ENCODE measurements at regions not wholly inside any gene's neighbourhood (a gene's known extent, or its start where the extent isn't known, plus 50 kb on each side); places are given as distances from the start of the nearest gene placed in this dataset.
A peak's percentile ranks its signal among the peaks of the same experiment; 100 is the strongest.

DNA sequence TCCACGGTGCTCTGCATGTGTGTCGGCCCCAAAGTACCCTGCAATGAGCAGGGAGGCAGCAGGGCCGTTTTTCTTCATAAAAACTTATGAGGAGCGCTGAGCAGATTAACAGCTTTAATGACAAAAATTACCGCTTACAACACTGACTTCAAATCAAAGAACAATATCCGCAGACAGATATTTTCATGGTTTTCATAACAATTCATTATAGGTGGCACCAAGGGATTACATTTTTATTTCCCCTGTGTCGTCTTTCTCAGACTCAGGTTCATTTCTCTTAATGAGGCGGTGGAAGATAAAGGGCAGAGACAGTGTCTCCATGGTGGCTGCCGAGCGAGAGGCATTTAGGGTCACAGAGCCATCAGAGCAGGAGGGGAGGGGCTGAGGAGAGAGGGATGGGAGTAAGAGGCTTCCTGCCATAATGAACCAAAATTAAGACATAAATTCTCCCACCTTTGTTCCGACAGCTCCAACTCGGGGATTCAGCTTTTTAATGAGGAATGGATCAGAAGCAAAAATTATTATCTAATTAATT, 240.7 kb upstream of the CLINT1 start:
- ATAC-seq = no peak
- DNase-seq (ENCODE audit: low spot score in 2 of 2) = no peak
- Mint-ChIP-seq H3K36me3 (no peaks in the 10 kb centered on the region), H3K9me3 (no peaks in the 10 kb centered on the region), H3K27ac (no peak overlapping the region)

DNA sequence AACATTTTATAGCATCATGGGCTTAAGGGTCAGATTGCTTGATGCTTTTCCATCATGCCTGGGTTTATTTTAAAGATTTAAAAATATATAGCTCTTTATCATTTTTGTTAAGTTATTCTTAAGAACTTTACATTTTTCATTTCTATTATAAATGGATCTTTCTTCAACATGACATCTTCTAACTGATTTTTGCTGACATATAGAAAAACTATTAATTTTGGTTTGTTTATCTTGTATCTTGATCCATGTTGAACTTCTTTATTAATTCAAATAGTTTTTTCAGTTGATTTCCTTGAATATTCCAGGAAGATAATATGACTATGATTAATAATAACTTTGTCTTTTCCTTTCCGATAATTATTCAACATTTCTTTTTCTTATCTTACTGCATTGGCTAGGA, 237.9 kb upstream of the CLINT1 start:
- H3K36me3 Mint-ChIP-seq = no peaks in the 10 kb centered on the region
- DNase-seq (ENCODE audit: low spot score in 2 of 2) = no peak
- H3K27ac Mint-ChIP-seq = no peak overlapping the region
- H3K9me3 Mint-ChIP-seq = no peaks in the 10 kb centered on the region
- no peak for ATAC-seq

DNA sequence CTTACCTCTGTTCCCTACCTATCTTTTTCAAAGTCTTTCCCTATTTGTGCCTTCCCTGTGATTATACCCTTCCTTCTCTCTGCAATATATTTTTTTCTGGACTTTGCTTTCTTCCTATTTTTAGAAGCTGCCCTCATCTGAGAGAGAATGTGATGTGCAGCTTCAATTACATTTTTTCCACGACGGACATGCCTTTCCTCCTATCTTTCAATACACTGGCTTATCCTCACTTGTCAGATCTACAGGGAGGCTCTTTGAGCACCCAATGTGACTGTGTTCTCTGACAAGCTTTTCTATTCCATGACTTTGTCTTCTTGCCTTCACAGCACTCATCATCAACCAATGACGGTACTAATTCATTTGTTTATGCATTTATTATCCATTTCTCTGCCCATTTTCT, 227.9 kb upstream of the CLINT1 start:
- H3K9me3 Mint-ChIP-seq = no peaks in the 10 kb centered on the region
- ATAC-seq (no peak), DNase-seq (ENCODE audit: low spot score in 2 of 2) (no peak)
- H3K36me3 Mint-ChIP-seq = no peaks in the 10 kb centered on the region
- no peak overlapping the region for H3K27ac Mint-ChIP-seq

DNA sequence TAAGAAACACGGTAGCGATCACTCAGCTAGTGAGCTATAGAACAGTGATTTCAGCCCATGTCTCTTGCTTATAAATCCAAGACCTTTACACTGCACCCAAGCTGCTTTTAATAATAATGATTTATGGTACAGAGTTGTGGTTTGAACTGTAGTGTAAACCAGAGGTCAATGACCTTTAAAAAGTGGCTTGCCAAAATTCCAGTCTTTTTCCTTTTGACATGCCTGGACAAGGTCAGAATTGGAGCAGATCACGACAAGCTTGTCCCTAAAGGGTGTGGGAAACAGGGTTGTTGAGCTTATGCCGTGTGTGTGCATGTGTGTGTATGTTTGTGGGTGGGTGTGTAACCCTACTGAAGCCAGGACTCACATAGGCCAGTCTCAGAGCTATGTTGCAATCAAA, 225.3 kb upstream of the CLINT1 start:
- Mint-ChIP-seq H3K27ac (no peak overlapping the region), H3K36me3 (no peaks in the 10 kb centered on the region), H3K9me3 (no peaks in the 10 kb centered on the region)
- no peak for DNase-seq (ENCODE audit: low spot score in 2 of 2)
- no peak for ATAC-seq

DNA sequence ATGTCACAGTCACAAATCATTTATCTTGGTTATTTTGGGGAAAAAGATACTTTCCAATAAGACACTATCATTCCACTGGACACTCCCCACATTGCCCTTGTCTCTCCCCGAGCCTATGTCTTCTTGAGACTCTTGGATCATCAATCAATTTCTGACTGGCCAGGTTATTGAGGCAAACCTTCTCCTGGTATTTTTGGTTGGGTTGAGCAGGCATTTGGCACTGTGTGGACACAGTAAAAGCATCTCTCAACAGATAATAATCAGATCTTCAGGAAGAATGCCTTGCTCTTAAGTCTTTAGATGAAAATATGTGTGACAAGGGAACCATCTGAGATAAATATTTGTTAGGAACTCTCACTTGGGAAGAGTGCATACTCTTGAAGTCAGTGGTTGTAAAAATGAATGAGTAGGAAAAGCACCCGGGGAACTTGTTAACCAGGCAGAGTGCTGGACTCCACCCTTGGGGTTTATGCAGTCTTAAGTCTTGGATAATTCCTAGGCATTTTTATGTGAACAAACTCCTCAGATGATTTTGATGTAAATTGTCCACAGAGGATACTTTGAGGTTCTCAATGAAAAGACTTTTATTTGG, 223.8 kb upstream of the CLINT1 start:
- ATAC-seq (no peak), DNase-seq (ENCODE audit: low spot score in 2 of 2) (no peak)
- Mint-ChIP-seq H3K36me3 (no peaks in the 10 kb centered on the region), H3K9me3 (no peaks in the 10 kb centered on the region), H3K27ac (no peak overlapping the region)

DNA sequence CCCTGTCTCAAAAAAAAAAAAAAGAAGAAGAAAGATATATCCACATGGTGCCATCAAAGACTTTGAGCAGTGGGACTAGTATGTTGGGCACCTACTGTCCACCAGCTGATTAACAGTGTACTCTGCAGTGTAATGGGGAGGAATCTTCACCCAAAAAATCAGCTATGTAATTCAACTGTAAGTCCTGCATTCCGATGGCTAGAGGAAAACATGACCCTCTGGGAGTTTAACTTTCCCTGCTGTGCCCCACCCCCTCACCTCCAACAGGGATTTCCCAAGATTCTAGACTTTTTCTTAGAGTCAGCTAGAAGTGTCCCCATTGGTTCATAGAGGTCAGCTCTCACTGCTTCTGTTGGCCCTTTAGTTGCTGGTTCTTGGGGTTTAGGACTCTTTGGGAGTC, 221.2 kb upstream of the CLINT1 start:
- H3K9me3 Mint-ChIP-seq = no peaks in the 10 kb centered on the region
- ATAC-seq = no peak
- no peaks in the 10 kb centered on the region for H3K36me3 Mint-ChIP-seq
- H3K27ac Mint-ChIP-seq = no peak overlapping the region
- DNase-seq (ENCODE audit: low spot score in 2 of 2) = no peak

DNA sequence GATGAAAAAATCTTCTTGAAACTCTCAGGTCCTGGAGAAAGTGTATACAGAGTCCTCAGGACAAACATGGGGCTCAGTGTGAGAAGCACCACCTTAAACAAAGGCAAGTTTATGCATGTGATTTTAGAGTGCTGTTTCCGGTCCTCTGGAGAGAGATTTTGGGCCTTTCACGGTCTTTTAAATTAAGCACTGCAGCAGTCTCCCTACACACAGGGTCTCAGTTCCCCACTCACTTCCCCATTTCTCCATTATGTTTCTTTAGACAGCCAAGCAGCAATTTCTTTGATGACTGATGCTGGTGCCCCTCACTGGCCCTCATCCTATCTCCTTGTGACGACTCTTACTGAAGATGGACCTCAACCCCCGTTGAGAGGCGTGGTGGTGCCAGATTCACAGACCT, 220.2 kb upstream of the CLINT1 start:
- Mint-ChIP-seq H3K27ac (no peak overlapping the region), H3K9me3 (no peaks in the 10 kb centered on the region), H3K36me3 (no peaks in the 10 kb centered on the region)
- ATAC-seq (no peak), DNase-seq (ENCODE audit: low spot score in 2 of 2) (no peak)

DNA sequence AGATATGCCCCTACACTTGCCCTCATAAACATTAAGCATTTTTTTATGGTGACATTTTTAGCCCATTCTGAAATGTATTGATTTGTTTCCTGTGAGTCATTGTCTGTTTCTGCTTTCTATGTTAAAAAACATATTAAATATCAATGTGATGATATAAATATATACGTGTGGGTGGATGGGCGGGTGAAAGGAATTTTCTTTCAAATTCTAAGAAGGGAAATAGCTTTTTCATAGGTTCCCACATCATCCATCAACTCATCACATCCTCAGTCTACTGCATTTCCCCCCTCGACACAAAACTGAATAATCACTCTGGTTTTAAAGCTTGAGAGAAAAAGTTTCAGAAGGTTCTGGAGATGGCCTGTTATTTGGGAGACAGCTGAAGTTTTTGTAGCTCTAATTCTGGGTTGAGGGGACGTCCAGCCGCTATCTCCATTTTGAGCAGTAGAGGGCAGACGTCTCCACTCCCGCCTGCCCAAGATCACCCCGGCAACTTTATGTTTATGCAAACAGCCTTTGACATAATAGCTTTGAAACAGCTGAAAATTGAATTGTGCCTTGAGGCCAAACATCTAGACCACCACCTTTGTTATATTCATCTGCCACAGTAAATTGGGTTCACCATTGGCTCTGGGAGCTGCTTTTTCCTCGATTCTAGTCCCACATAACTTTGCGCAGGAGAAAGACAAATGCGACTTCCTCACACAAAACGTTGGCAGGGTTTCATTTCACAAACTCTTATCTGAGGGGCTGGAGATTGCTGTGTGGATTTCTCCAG, 216.2 kb upstream of the CLINT1 start:
- ATAC-seq (peak; percentile 53 to 75), DNase-seq (ENCODE audit: low spot score in 2 of 2) (peak in 1 of 2 donors; percentile 54)
- Mint-ChIP-seq H3K9me3 (no peaks in the 10 kb centered on the region), H3K27ac (no peak overlapping the region), H3K36me3 (no peaks in the 10 kb centered on the region)

DNA sequence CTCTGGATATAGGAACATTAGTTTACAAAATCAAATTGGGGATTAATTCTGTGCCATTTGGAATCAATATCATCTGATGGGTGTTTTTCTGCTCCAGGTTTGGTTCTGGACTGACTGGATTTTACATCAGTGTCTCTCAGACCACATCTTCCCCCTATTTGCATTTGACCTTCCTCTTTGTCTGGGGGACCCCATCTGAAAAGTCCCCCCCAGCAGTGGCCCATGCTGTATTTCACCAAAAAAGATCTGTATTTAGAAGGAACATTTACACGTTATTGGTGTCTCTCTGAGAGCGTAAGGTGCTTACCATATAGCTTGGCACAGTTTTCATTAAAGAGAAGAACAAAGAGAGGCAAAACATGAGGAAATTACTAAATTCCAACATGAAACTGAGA, 215.6 kb upstream of the CLINT1 start:
- DNase-seq (ENCODE audit: low spot score in 2 of 2) (no peak), ATAC-seq (no peak)
- Mint-ChIP-seq H3K9me3 (no peaks in the 10 kb centered on the region), H3K27ac (no peak overlapping the region), H3K36me3 (no peaks in the 10 kb centered on the region)

DNA sequence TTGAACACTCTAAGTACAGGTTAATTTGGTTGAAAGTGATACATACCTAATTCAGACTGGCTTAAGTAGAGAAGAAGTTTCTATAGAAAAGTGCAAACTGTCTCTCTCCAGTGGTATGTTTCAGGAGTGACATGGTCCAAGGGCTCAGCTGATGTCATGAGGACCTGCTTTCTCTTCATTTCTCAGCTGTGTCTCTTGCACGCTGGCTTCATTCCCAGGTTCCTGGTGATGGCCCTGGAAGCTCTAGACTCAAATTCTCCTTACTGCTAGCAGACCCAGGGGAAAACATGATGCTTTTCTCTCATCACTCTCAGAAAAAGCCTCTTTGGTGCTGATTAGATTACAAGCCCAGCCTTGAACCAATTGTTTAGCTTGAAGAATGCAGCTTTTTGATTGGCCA, 211.9 kb upstream of the CLINT1 start:
- H3K36me3 Mint-ChIP-seq = no peaks in the 10 kb centered on the region
- H3K27ac Mint-ChIP-seq = no peak overlapping the region
- ATAC-seq (no peak), DNase-seq (ENCODE audit: low spot score in 2 of 2) (no peak)
- H3K9me3 Mint-ChIP-seq = no peaks in the 10 kb centered on the region

DNA sequence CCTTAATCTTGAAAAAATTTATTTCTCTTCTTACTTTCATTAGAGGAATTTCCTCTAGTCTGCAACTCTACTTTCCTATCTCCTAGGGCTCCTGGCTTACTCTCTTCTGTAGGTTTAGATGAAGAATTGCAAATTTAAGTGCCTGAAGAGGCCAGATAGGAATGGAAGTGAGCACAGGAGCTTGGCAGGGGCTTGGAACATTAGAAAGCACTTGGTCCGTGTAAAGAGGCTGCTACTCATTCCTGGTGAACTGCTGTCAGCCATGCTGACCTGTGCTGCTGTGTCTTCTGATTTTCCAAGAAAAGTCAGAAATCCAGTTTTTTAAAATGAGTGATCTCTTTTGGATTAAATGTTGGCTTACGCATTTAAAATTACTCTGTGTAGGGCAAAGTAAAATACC, 210.9 kb upstream of the CLINT1 start:
- DNase-seq (ENCODE audit: low spot score in 2 of 2) (no peak), ATAC-seq (no peak)
- no peak overlapping the region for H3K27ac Mint-ChIP-seq
- no peaks in the 10 kb centered on the region for H3K9me3 Mint-ChIP-seq
- H3K36me3 Mint-ChIP-seq = no peaks in the 10 kb centered on the region

DNA sequence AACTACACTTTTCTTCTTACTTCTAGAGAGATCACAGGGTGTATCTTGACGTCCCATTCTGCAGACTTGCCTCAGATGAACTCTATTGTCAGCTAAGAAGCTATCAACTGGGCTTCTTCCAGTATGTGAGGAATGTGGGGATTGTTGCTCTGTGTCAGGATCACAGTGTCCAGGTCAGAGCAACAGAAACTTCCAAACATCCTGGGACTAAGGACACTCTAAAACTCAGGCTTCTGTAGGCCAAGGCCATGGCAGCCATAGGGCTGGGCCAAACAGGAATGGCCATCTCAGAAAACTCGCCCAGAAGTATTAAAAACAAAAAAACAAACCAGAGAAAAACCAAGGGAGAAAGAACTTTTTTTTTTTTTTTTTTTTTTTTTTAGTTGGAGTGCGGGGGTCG, 210.0 kb upstream of the CLINT1 start:
- no peaks in the 10 kb centered on the region for H3K9me3 Mint-ChIP-seq
- no peaks in the 10 kb centered on the region for H3K36me3 Mint-ChIP-seq
- DNase-seq (ENCODE audit: low spot score in 2 of 2) (no peak), ATAC-seq (no peak)
- H3K27ac Mint-ChIP-seq = no peak overlapping the region

DNA sequence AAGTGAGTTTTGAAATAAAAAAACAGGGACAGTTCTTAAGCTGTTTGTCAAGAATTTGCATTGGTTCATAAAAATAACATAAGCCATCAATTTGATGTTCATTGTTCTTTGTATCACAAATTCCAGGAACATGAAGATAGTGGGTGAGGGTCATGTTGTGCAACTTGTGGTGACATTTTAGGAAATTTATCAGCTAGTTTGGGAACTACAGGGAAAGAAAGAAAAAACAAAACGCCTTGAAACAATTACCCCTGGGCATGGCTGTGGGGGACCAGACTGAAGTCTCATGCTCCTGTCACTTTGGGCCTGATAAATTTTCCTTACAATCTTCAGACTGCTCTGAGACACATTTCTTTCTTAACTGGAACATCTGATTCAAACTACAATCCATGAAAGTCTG, 207.1 kb upstream of the CLINT1 start:
- H3K9me3 Mint-ChIP-seq = no peaks in the 10 kb centered on the region
- H3K27ac Mint-ChIP-seq = no peak overlapping the region
- DNase-seq (ENCODE audit: low spot score in 2 of 2) = no peak
- H3K36me3 Mint-ChIP-seq = no peaks in the 10 kb centered on the region
- no peak for ATAC-seq

DNA sequence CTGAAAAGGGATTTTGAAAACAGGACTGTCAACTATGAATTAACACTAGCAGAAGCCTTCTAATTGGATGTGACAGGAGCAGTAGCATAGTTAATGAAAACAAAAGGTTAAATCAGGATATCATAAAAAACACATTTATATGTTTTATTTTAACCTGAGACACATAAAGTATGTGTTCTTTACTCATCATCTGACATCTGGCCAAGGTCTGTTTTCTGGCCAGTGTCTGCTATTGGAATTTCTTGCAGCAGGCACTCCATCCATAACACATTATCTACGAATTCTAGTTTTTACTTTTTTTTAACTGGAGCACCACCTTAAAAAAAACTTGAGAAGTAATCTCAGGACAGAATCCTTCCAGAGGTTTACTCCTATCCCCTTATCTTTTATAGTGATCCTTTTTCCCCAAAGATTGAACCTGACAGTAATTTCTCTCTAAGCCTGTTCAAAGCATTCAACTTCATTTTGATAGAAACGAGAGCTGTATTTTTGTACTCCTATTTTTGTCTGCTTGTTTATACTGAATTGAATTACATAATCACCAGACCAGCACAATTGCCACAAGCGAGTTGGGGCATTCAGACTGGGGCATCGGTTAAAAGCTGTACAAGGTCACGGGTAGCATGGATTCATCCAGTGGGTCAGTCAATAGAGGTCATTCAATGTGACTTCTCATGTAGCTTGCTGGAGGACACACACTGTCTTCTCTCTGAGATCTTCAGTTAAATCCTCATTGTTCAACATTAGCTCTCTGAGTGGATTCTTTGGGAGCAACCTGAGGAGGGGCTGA, 205.6 kb upstream of the CLINT1 start:
- no peak for ATAC-seq
- H3K36me3 Mint-ChIP-seq = no peaks in the 10 kb centered on the region
- no peak overlapping the region for H3K27ac Mint-ChIP-seq
- no peaks in the 10 kb centered on the region for H3K9me3 Mint-ChIP-seq
- DNase-seq (ENCODE audit: low spot score in 2 of 2) = no peak

DNA sequence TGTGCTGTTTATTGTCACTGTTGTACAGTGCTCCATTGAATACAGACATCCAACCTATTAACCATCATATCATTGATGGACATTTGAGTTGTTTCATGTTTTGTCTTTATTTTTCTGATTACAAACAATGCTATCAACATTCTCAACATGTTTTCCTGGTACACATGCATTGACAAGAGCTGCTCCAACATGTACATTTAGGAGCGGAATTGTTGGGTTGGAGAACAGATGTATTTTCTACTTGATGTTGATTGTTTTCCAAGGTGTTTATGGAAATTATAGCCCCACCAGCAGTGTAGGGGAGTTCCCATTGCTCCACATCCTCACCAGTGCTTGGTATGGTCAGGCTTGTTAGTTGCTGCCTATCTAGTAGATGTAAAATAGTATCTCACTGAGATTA, 204.1 kb upstream of the CLINT1 start:
- Mint-ChIP-seq H3K27ac (no peak overlapping the region), H3K9me3 (no peaks in the 10 kb centered on the region), H3K36me3 (no peaks in the 10 kb centered on the region)
- no peak for ATAC-seq
- no peak for DNase-seq (ENCODE audit: low spot score in 2 of 2)

DNA sequence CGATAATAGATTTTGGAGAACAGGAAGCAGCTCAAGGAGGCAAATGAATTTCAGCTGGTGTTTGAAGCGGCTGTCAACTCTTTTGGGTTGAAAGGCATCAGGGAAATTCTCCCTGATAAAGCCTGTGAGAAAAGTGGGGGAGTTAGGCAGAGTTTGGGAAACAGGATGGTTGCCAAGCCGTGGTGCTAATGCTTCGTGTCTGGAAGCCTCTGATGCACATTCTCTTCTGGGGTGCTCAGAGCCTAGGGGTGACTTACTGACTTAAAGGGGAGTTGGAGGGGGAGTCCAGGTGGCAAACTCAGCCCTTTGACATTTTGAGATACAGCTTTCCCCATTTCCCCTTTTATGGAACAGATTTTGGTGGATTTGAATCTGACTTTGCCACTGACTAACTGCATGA, 202.5 kb upstream of the CLINT1 start:
- DNase-seq (ENCODE audit: low spot score in 2 of 2) = no peak
- ATAC-seq = no peak
- H3K27ac Mint-ChIP-seq = no peak overlapping the region
- no peaks in the 10 kb centered on the region for H3K36me3 Mint-ChIP-seq
- H3K9me3 Mint-ChIP-seq = no peaks in the 10 kb centered on the region

DNA sequence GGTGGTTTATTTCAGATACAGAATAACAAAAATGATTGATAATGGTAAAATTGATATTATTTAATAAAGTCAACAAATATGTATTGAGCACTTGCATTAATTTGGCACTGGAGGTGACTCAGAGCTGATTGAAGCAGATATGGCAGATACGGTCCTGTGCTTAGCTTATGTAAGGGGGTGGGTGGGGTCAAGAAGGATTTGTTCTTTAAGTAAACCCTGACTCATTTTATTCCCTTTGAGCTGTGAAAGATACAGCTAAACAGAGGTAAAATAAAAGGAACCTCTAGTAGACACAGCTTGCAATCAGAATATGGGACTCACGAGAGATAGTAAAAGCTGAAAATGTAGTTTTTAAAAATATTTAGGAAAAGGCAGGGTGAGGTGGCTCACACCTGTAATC, 201.3 kb upstream of the CLINT1 start:
- ATAC-seq = no peak
- DNase-seq (ENCODE audit: low spot score in 2 of 2) = no peak
- no peaks in the 10 kb centered on the region for H3K9me3 Mint-ChIP-seq
- no peak overlapping the region for H3K27ac Mint-ChIP-seq
- no peaks in the 10 kb centered on the region for H3K36me3 Mint-ChIP-seq

Measured in activated naive CD4-positive, alpha-beta T cell treated with anti-CD3 and anti-CD28 coated beads, Interleukin-2, amount 50 U/mL, for 72 hours (primary cell).